CD14-positive monocyte (primary cell): ENCODE measurements at regions not wholly inside any gene's neighbourhood (a gene's known extent, or its start where the extent isn't known, plus 50 kb on each side); places are given as distances from the start of the nearest gene placed in this dataset.

Source experiments
- DNase-seq, 3 donors: peaks; one replicate each; pipeline ENCODE4 v3.0.0-alpha.2; 2011 to 2022
- H2AFZ ChIP-seq: 2 replicates; pipeline ENCODE4 v1.6.0; 2012; ENCODE audit warnings: mild to moderate bottlenecking, low read depth, low read length, inconsistent platforms; ENCODE audit not compliant: insufficient read depth, poor library complexity, severe bottlenecking
- H3K27ac ChIP-seq, 2 donors: 1 replicate in 1 of 2; 2 replicates in 1 of 2; pipeline ENCODE4 v1.5.1; 2012 to 2013; ENCODE audit warnings: low read length in 2 of 2, control low read depth in 1 of 2, inconsistent platforms in 1 of 2, low read depth in 1 of 2, mild to moderate bottlenecking in 1 of 2
- H3K27me3 ChIP-seq, 2 donors: one replicate each; pipeline versions ENCODE4 v1.6.0 to v1.6.1; 2011 to 2013; ENCODE audit warnings: low read length in 2 of 2; ENCODE audit not compliant: control insufficient read depth in 2 of 2, insufficient read depth in 2 of 2
- H3K36me3 ChIP-seq, 2 donors: replicated peaks in 1 of 2; 1 replicate in 1 of 2; 2 replicates in 1 of 2; pipeline versions ENCODE4 v1.5.1 to v1.6.1; 2012 to 2013; ENCODE audit warnings: low read length in 2 of 2, control low read depth in 1 of 2, inconsistent platforms in 1 of 2, mild to moderate bottlenecking in 1 of 2; ENCODE audit not compliant: insufficient read depth in 2 of 2, control insufficient read depth in 1 of 2
- H3K4me1 ChIP-seq, 2 donors: 1 replicate in 1 of 2; 2 replicates in 1 of 2; pipeline versions ENCODE4 v1.5.1 to v1.6.1; 2012 to 2013; ENCODE audit warnings: low read length in 2 of 2, control low read depth in 1 of 2, inconsistent platforms in 1 of 2, mild to moderate bottlenecking in 1 of 2, moderate library complexity in 1 of 2; ENCODE audit not compliant: insufficient read depth in 2 of 2, control insufficient read depth in 1 of 2
- H3K4me2 ChIP-seq: replicated peaks from 2 replicates; pipeline ENCODE3; 2012; ENCODE audit warnings: low read length, moderate library complexity, mild to moderate bottlenecking; ENCODE audit not compliant: poor library complexity, severe bottlenecking; ENCODE audit errors: extremely low read depth
- H3K4me3 ChIP-seq, 3 experiments: fragments of 200-600 bp in 1 of 3; sonication (generic) in 1 of 3; replicated peaks in 1 of 3; 1 replicate in 2 of 3; 2 replicates in 1 of 3; pipeline ENCODE4 v1.5.1; 2011 to 2013; ENCODE audit warnings: low read length in 3 of 3, mild to moderate bottlenecking in 3 of 3, control low read depth in 2 of 3, low read depth in 2 of 3, inconsistent platforms in 1 of 3, moderate library complexity in 1 of 3
- H3K79me2 ChIP-seq: 2 replicates; pipeline ENCODE4 v1.6.0; 2012; ENCODE audit warnings: mild to moderate bottlenecking, control low read depth, inconsistent platforms, low read length, moderate library complexity; ENCODE audit not compliant: insufficient read depth
- H3K9ac ChIP-seq: 2 replicates; pipeline ENCODE4 v1.6.0; 2017; ENCODE audit warnings: low read length, mild to moderate bottlenecking; ENCODE audit not compliant: insufficient read depth, poor library complexity, severe bottlenecking
- H3K9me3 ChIP-seq, 2 donors: replicated peaks in 1 of 2; 1 replicate in 1 of 2; 2 replicates in 1 of 2; pipeline versions ENCODE4 v1.5.1 to v1.6.1; 2012 to 2013; ENCODE audit warnings: low read length in 2 of 2, control low read depth in 1 of 2; ENCODE audit not compliant: control insufficient read depth in 1 of 2, insufficient read depth in 1 of 2
- H4K20me1 ChIP-seq: 2 replicates; pipeline ENCODE4 v1.6.0; 2012; ENCODE audit warnings: mild to moderate bottlenecking, low read length, control low read depth, moderate library complexity; ENCODE audit not compliant: insufficient read depth
- H3K27ac Mint-ChIP-seq, 7 donors: one replicate each; pipeline ENCODE4 v1.8.0; 2020; ENCODE audit warnings: mild to moderate bottlenecking in 7 of 7, mixed read lengths in 7 of 7, moderate library complexity in 6 of 7, inconsistent platforms in 2 of 7
- H3K27me3 Mint-ChIP-seq, 3 donors: one replicate each; pipeline ENCODE4 v1.8.0; 2021 to 2022; ENCODE audit warnings: low read depth in 3 of 3, mild to moderate bottlenecking in 3 of 3, mixed read lengths in 3 of 3, moderate library complexity in 3 of 3, inconsistent platforms in 1 of 3
- H3K36me3 Mint-ChIP-seq, 2 donors: one replicate each; pipeline ENCODE4 v1.8.0; 2020; ENCODE audit warnings: mixed read lengths in 2 of 2, inconsistent platforms in 1 of 2, mild to moderate bottlenecking in 1 of 2
- H3K4me1 Mint-ChIP-seq: one replicate; pipeline ENCODE4 v1.8.0; 2020; ENCODE audit warnings: mild to moderate bottlenecking, mixed read lengths
- H3K4me3 Mint-ChIP-seq, 2 donors: one replicate each; pipeline ENCODE4 v1.8.0; 2020; ENCODE audit warnings: mild to moderate bottlenecking in 2 of 2, mixed read lengths in 2 of 2, moderate library complexity in 1 of 2
- H3K9me3 Mint-ChIP-seq, 7 donors: one replicate each; pipeline ENCODE4 v1.8.0; 2020 to 2022; ENCODE audit warnings: mixed read lengths in 7 of 7, mild to moderate bottlenecking in 6 of 7, moderate library complexity in 6 of 7, inconsistent platforms in 2 of 7
- CTCF ChIP-seq: fragments of 200-600 bp; IDR thresholded peaks from one replicate; pipeline ENCODE4 v1.8.0; 2022; ENCODE audit warnings: antibody characterized with exemption, mild to moderate bottlenecking
- WGBS: methylation state at CpG from one replicate; pipeline ENCODE4 v1.1.5; 2013; ENCODE audit warnings: missing lambda C conversion rate; ENCODE audit not compliant: insufficient coverage; 5-methylcytosine and 5-hydroxymethylcytosine counted together
- intact Hi-C, 2 donors: fragments of 100-400 bp; cut with micrococcal nuclease; formaldehyde crosslinking; loops; one replicate each; pipeline versions ENCODE4 v1.15.0 to v1.15.1; 2023

- Histone ChIP-seq H3K4me2 (no peak overlapping the region), H3K4me3 (no peak overlapping the region), H3K9ac (no peak overlapping the region), H3K27ac (no peak overlapping the region), H3K27me3 (no peaks in the 10 kb centered on the region), H3K9me3 (no peaks in the 10 kb centered on the region), H3K36me3 (no peaks in the 10 kb centered on the region), H4K20me1 (no peaks in the 10 kb centered on the region), H3K4me1 (peaks cover 13 to 21% of the 10 kb centered on the region in 2 donors), H3K79me2 (no peaks in the 10 kb centered on the region), H2AFZ (no peak overlapping the region)
- no peak for DNase-seq
- Mint-ChIP-seq H3K27me3 (peaks cover 0 to 4% (median 2%) of the 10 kb centered on the region in 3 donors), H3K9me3 (peaks cover 0 to 1% (median 0%) of the 10 kb centered on the region in 7 donors), H3K27ac (no peak overlapping the region), H3K36me3 (no peaks in the 10 kb centered on the region), H3K4me1 (peaks cover 11% of the 10 kb centered on the region), H3K4me3 (no peak overlapping the region)
- no peak for TF ChIP-seq CTCF
- 93% methylated on average over 1 of the region's 2 CpGs for WGBS
- intact Hi-C loops: no loop called here
Observed at GRCh38 chr12:24708718-24709117, 240.2 kb downstream of the BCAT1 start.

- Histone ChIP-seq H3K4me2 (no peak overlapping the region), H3K9ac (no peak overlapping the region), H3K36me3 (no peaks in the 10 kb centered on the region), H3K9me3 (no peaks in the 10 kb centered on the region), H3K27ac (no peak overlapping the region), H2AFZ (no peak overlapping the region), H3K27me3 (no peaks in the 10 kb centered on the region), H4K20me1 (no peaks in the 10 kb centered on the region), H3K79me2 (no peaks in the 10 kb centered on the region), H3K4me3 (no peak overlapping the region), H3K4me1 (peaks cover 13 to 21% of the 10 kb centered on the region in 2 donors)
- Mint-ChIP-seq H3K4me3 (no peak overlapping the region), H3K9me3 (peaks cover 0 to under 1% (median 0%) of the 10 kb centered on the region in 7 donors), H3K27me3 (peaks cover 0 to 2% (median 2%) of the 10 kb centered on the region in 3 donors), H3K4me1 (peaks cover 11% of the 10 kb centered on the region), H3K27ac (no peak overlapping the region), H3K36me3 (no peaks in the 10 kb centered on the region)
- intact Hi-C loops: no loop called here
- 86% methylated on average over 1 of the region's 1 CpG for WGBS
- TF ChIP-seq CTCF: no peak
- no peak for DNase-seq
Observed at GRCh38 chr12:24708043-24708442, 240.9 kb downstream of the BCAT1 start.
